GM13977 (cell line): ENCODE measurements at regions not wholly inside any gene's neighbourhood (a gene's known extent, or its start where the extent isn't known, plus 50 kb on each side); places are given as distances from the start of the nearest gene placed in this dataset.

Experiments
- DNase-seq: peaks from one replicate; pipeline ENCODE4 v3.0.0; 2012; ENCODE audit warnings: low spot score
- CTCF ChIP-seq: IDR thresholded peaks from 2 replicates; pipeline ENCODE4 v1.5.1; 2012; ENCODE audit warnings: mild to moderate bottlenecking, control low read depth; ENCODE audit not compliant: insufficient read depth; ENCODE audit errors: extremely low read depth, missing control alignments
- in situ Hi-C: fragments of 300-500 bp; cut with MboI; formaldehyde crosslinking; loops from one replicate; pipeline ENCODE4 v1.12.0; 2022; ENCODE audit warnings: low sequenced_read_pairs, low pct_unique_long_range_greater_than_20kb, mixed read lengths, inconsistent platforms; ENCODE audit not compliant: unreplicated experiment

GRCh38 chr18:28409811-28410210 is 232.9 kb upstream of the CDH2 start:
- in situ Hi-C loops = no loop called here
- no peak for DNase-seq
- TF ChIP-seq CTCF = no peak

GRCh38 chr18:28408528-28408927 is 231.6 kb upstream of the CDH2 start:
- in situ Hi-C loops = no loop called here
- DNase-seq = no peak
- no peak for TF ChIP-seq CTCF

- in situ Hi-C loops = no loop called here
- no peak for DNase-seq
- TF ChIP-seq CTCF = no peak
These were observed 230.8 kb upstream of the CDH2 start for GRCh38 chr18:28407681-28408080.

- DNase-seq = no peak
- TF ChIP-seq CTCF = no peak
- in situ Hi-C loops = no loop called here
These were observed 229.6 kb upstream of the CDH2 start for GRCh38 chr18:28406533-28406932.

GRCh38 chr18:28404694-28405093 is 227.8 kb upstream of the CDH2 start:
- no peak for DNase-seq
- no peak for TF ChIP-seq CTCF
- in situ Hi-C loops = no loop called here

GRCh38 chr18:28399781-28400362 is 222.9 kb upstream of the CDH2 start:
- no peak for TF ChIP-seq CTCF
- no peak for DNase-seq
- in situ Hi-C loops = no loop called here

GRCh38 chr18:28398471-28398870 is 221.5 kb upstream of the CDH2 start:
- DNase-seq = no peak
- in situ Hi-C loops = no loop called here
- TF ChIP-seq CTCF = no peak
